ENCODE measurements at regions not wholly inside any gene's neighbourhood (a gene's known extent, or its start where the extent isn't known, plus 50 kb on each side); places are given as distances from the start of the nearest gene placed in this dataset.

- no peak for TF ChIP-seq CTCF (IDR thresholded peaks at IDR 0.05)
- TF ChIP-seq POLR2A (IDR thresholded peaks at IDR 0.05), result no peak
- no peak for TF ChIP-seq POLR2AphosphoS5 (IDR thresholded peaks at IDR 0.05)
These were observed 591.2 kb downstream of the ZNF674 start for GRCh38 chrX:45954026-45954425.
